GM21576 (cell line): ENCODE measurements at regions not wholly inside any gene's neighbourhood (a gene's known extent, or its start where the extent isn't known, plus 50 kb on each side); places are given as distances from the start of the nearest gene placed in this dataset.
"Not testable (repeated sequence)": the region's sequence is repeated elsewhere in the genome, so short reads cannot be mapped to it uniquely, and the experiment has no call there.

Source experiments
- ATAC-seq: cut with Tn5 transposase; IDR thresholded peaks from one replicate; pipeline ENCODE4 v1.9.1; 2021; ENCODE audit warnings: mild to moderate bottlenecking, moderate library complexity; ENCODE audit not compliant: unreplicated experiment

DNA sequence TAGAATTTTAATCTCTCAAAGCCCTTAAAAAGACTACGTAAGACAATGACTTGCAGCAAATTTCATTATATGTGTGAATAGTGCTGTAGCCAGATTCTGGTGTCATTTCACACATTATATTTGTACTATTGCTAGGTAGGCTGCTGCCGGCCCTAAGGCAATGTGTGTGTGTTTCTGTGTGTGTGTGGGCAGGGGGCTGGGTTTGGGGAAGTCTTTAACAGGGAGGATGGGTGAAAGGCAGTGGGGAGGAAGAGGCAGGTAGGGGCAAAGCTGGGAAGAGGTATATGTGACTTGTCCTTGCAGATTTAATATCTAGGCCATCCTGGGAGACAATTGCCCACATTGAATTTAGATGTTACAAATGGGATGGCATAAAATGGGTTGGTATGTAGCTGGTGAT, 130.8 kb downstream of the MACIR start:
- ATAC-seq, result no peak

- ATAC-seq, result no peak
Measured at GRCh38 chr5:103385722-103386121, 127.2 kb downstream of the MACIR start.

DNA sequence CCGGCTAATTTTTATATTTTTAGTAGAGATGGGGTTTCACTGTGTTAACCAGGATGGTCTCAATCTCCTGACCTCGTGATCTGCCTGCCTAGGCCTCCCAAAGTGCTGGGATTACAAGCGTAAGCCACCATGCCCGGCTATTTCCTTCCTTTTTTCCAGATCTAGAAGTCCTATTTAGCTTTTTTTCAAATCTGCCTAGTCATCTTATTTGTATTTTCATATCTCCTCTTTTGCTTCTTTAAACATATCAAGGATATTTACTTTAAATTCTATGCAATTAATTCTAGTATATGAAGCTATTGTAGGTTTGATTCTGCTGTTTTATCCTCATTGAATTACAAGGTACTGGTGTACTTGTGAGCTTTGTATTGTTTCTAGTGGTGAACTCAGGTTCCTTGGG, 119.1 kb downstream of the MACIR start:
- ATAC-seq, result not testable (repeated sequence)

- ATAC-seq, result no peak
Measured at GRCh38 chr5:103375863-103376591, 117.5 kb downstream of the MACIR start.

- ATAC-seq, result no peak
Measured at GRCh38 chr5:103375350-103375749, 116.8 kb downstream of the MACIR start.

- ATAC-seq, result no peak
Measured at GRCh38 chr5:103374473-103374963, 116.0 kb downstream of the MACIR start.

DNA sequence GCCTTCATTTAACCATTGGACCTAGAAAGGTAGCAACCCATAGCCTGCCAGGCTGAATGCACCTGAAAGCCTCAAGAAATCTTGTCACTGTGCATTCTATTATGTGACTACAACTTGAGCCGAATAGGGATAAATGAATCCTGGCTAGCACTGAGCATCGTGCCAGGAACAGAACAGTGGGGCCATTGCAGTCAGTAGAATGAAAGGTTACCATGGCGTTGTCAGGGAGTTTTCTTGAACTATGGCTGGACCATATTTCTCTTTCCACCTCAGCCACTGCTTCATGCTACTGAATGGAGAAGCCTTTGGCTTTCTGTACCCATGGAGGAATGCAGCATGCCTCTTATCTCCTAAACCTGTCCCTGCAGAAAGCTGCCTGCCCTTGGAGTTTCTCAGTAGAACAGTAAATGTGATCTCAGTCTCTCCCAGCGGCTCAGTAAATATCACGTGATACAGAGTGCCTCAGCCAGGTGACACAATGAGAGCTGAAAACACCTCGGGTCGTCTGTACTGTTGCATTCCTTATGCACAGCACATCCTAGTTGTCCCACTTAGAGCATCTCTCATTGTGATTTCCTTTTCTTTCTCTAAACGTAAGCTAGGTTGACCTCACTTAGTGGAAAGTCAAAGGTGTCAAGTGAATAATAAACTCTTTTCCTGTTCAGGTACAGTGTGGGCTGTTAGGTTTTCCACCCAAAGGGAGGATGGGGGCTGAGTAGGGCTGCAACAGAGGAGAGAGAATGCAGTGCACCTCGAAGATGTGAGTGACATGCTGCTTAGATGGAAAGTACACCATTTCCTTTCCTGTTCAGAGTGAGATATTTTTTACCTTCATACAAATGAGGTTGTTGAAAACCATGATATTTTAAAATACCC, 115.3 kb downstream of the MACIR start:
- ATAC-seq, result no peak

GRCh38 chr5:103371046-103371607, 112.6 kb downstream of the MACIR start:
- no peak for ATAC-seq

DNA sequence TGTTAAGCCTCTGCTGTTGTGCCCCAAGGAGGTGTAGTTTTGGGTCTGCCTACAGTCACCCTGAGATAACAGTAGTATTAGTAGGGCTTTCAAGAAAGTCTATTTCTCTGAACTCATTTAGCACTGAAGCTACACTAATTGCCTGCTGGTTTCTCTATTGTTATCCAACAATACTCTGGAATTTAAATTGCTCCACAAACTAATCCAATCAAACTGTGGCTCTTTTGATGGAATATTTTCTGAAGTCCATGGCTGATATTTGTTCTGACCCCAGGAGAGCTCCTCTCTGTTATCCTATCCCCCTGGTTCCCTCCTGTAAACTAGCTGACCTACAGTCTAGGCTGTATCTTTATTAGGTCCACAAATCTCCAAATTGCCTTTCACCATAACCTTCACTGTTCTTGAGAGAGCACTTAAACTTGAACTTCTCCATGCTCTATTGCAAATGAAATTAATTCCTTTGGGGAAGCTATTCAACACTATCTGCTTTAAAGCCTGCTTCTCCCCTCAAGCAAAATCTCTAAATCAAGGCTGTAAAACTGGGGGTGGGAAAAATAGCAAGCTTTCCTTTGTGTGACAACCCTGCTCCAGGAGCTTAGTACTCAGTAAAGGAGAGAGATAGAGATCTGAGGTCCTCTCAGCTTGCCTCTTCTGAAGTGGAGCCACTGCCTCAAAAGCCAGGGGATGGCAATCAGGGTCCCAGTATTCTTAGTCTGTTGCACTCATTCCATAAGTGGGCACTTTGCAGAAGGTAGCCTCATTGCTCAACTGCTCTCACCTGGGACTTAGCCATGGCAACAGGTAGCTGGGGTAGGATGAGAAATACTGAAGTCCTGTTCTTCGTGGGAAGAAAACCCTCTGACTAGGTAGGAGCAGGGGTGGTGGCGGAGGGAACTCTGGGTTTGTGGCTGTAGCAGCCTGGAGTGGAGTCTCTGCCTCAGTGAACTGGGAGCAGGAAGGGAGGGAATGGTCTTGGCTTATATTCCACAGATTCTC, 110.9 kb downstream of the MACIR start:
- no peak for ATAC-seq

GRCh38 chr5:103367702-103368101, 109.1 kb downstream of the MACIR start:
- ATAC-seq, result no peak

GRCh38 chr5:103366918-103367549, 108.5 kb downstream of the MACIR start:
- no peak for ATAC-seq

DNA sequence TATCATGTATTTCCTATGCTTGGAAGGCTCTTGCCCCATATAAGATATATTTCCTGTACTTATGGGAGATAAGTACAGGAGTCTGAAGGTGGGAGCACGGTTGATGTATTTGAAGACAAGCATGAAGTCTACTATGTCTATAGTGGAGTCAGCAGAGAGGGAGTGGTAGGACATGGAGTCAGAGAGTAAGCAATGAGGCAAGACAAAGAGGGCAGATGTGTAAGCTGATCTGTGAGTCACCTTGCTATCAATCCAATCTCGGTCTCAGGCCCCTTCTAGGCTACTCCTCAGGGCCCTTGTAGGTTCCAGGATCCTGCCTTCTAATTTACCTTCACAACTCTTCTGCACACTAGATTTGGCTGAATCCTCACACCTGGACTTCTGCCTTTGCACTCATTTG, 105.5 kb downstream of the MACIR start:
- no peak for ATAC-seq

GRCh38 chr5:103362211-103362610, 103.6 kb downstream of the MACIR start:
- no peak for ATAC-seq

- no peak for ATAC-seq
Measured at GRCh38 chr5:103360475-103360874, 101.9 kb downstream of the MACIR start.

- no peak for ATAC-seq
Measured at GRCh38 chr5:103358305-103358995, 99.9 kb downstream of the MACIR start.

- no peak for ATAC-seq
Measured at GRCh38 chr5:103357636-103358035, 99.1 kb downstream of the MACIR start.

DNA sequence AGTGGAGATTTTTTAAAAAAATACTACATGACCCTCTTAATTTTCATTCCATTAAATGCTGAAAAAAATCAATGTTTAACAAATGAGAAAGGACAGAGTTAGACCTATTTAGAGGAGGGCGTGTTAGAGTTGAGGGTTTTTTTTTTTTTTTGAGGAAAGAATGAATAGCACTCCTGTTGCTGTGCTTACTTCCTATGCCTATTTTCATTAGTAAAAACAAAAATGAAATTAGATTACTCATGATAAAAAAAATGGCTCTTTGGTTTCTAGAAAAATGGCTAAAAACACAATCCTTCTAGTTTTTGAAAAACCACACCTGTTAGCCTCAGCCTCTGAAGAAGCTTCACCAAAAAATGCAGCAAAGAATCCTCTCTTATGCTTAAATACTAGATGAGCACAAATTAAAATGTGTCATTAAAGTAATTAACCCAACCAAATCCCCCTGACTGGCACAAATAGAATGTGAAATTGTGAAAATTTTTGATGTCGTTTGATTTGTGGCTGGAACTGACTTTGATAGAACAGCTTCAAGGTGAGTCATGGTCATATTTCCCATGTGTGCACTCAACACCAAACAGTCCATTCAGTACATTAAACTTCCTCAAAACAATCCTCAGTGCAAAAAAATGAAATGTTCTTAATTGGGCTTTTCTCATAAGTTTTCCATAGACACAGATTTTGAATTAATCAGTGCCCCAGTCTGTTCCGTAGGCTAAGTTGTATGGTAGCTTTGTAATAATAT, 98.0 kb downstream of the MACIR start:
- ATAC-seq, result peak; percentile 48

GRCh38 chr5:103355579-103355978, 97.0 kb downstream of the MACIR start:
- no peak for ATAC-seq

- no peak for ATAC-seq
Measured at GRCh38 chr5:103354446-103354845, 95.9 kb downstream of the MACIR start.
